GM12892 (cell line): ENCODE measurements at regions not wholly inside any gene's neighbourhood (a gene's known extent, or its start where the extent isn't known, plus 50 kb on each side); places are given as distances from the start of the nearest gene placed in this dataset.

Experiments
- POLR2A ChIP-seq: IDR thresholded peaks from 2 replicates; pipeline ENCODE4 v1.6.1; 2011; ENCODE audit warnings: low read depth, low read length, control low read depth
- POLR2AphosphoS5 ChIP-seq: IDR thresholded peaks from 2 replicates; pipeline ENCODE4 v1.6.1; 2011; ENCODE audit warnings: low read depth, low read length, control low read depth
- TAF1 ChIP-seq: IDR thresholded peaks from 2 replicates; pipeline ENCODE4 v1.6.1; 2011; ENCODE audit warnings: low read depth, mild to moderate bottlenecking, control low read depth, low read length, borderline replicate concordance

GRCh38 chr10:61355211-61355610, 98.0 kb downstream of the TMEM26 start:
- no peak for TF ChIP-seq POLR2AphosphoS5
- no peak for TF ChIP-seq POLR2A
- no peak for TF ChIP-seq TAF1
